K562 (cell line): ENCODE measurements at regions not wholly inside any gene's neighbourhood (a gene's known extent, or its start where the extent isn't known, plus 50 kb on each side); places are given as distances from the start of the nearest gene placed in this dataset.

Source experiments
- ATAC-seq: fragments of 200-7000 bp; cut with Tn5 transposase; 3 replicates; pipeline ENCODE4 v1.9.1; 2020; ENCODE audit warnings: moderate library complexity
- BruUV-seq: library from RNA; stranded (reverse); fragments of 400-500 nt; replicated peaks from 2 replicates; lab custom pipeline; 2021; lab: Mats Ljungman, UMichigan
- CTCF ChIA-PET: fragments of 300-600 bp; formaldehyde crosslinking; extraction: SDS; loops from one replicate; lab custom pipeline; 2021; ENCODE audit warnings: low intra/inter-chr PET ratio; lab: Yijun Ruan, JAX
- POLR2A ChIA-PET: fragments of 300-600, 350-650 bp; sonication (Branson Sonifier 250); formaldehyde crosslinking; extraction: SDS; loops from one replicate; lab custom pipeline; 2021; ENCODE audit warnings: antibody characterized with exemption, inconsistent platforms; lab: Yijun Ruan, JAX
- DNase-seq, 4 experiments: peaks; one replicate each; pipeline versions ENCODE4 v3.0.0 to v3.0.0-alpha.2; 2011 to 2018; ENCODE audit warnings: low spot score in 3 of 4, mixed read lengths in 3 of 4; ENCODE audit errors: extremely low read depth in 1 of 4
- FAIRE-seq: peaks from 2 replicates; lab custom pipeline; 2011; peaks lifted over from hg19 to GRCh38; lab: Jason Lieb, UNC
- H2AFZ ChIP-seq: 2 replicates; pipeline ENCODE4 v1.6.0; 2011; ENCODE audit warnings: low read depth, low read length, control low read depth, inconsistent platforms
- H3K27ac ChIP-seq: fragments of 200-600 bp; 3 replicates; pipeline ENCODE4 v1.8.0; 2011; ENCODE audit warnings: low read depth, mild to moderate bottlenecking, control low read depth, inconsistent platforms, low read length, moderate library complexity, mixed read lengths; ENCODE audit errors: extremely low read depth
- H3K27me3 ChIP-seq, 2 experiments: fragments of 300-600 bp in 1 of 2; 2 replicates in 1 of 2; 3 replicates in 1 of 2; pipeline versions ENCODE4 v1.6.0 to v1.8.0; 2011; ENCODE audit warnings: inconsistent platforms in 2 of 2, low read length in 2 of 2, mild to moderate bottlenecking in 1 of 2, mixed read lengths in 1 of 2, moderate library complexity in 1 of 2; ENCODE audit not compliant: control insufficient read depth in 2 of 2, insufficient read depth in 2 of 2
- H3K36me3 ChIP-seq: fragments of 300-600 bp; 3 replicates; pipeline ENCODE4 v1.8.0; 2011; ENCODE audit warnings: mild to moderate bottlenecking, low read length, inconsistent platforms; ENCODE audit not compliant: control insufficient read depth, insufficient read depth
- H3K4me1 ChIP-seq, 2 experiments: fragments of 200-600 bp in 1 of 2; replicated peaks in 1 of 2; 2 replicates in 1 of 2; 3 replicates in 1 of 2; pipeline versions ENCODE4 v1.5.1 to v1.8.0; 2011; ENCODE audit warnings: inconsistent platforms in 2 of 2, low read length in 2 of 2, mild to moderate bottlenecking in 1 of 2, mixed read lengths in 1 of 2, moderate library complexity in 1 of 2; ENCODE audit not compliant: control insufficient read depth in 2 of 2, insufficient read depth in 2 of 2
- H3K4me2 ChIP-seq: 2 replicates; pipeline ENCODE4 v1.6.1; 2011; ENCODE audit warnings: low read length, control low read depth, inconsistent platforms, mixed read lengths; ENCODE audit not compliant: insufficient read depth
- H3K4me3 ChIP-seq: fragments of 200-600 bp; sonication (generic), shearing (Covaris generic); 2 replicates; pipeline ENCODE4 v1.5.1; 2016; ENCODE audit warnings: control low read depth, inconsistent platforms
- H3K79me2 ChIP-seq: fragments of 200-600 bp; 3 replicates; pipeline ENCODE4 v1.8.0; 2011; ENCODE audit warnings: low read length, inconsistent platforms; ENCODE audit not compliant: control insufficient read depth, insufficient read depth
- H3K9ac ChIP-seq, 2 experiments: 2 replicates each; pipeline versions ENCODE4 v1.6.0 to v1.6.1; 2011; ENCODE audit warnings: low read depth in 2 of 2, low read length in 2 of 2, control low read depth in 1 of 2, inconsistent platforms in 1 of 2, mild to moderate bottlenecking in 1 of 2, mixed read lengths in 1 of 2; ENCODE audit not compliant: insufficient read depth in 1 of 2
- H3K9me1 ChIP-seq: one replicate; pipeline ENCODE4 v1.6.0; 2011; ENCODE audit warnings: inconsistent platforms, mild to moderate bottlenecking, low read length, moderate library complexity; ENCODE audit not compliant: control insufficient read depth, insufficient read depth
- H3K9me3 ChIP-seq: replicated peaks from 2 replicates; pipeline ENCODE4 v1.5.1; 2011; ENCODE audit warnings: low read depth, low read length, inconsistent platforms; ENCODE audit not compliant: control insufficient read depth, insufficient read depth
- H4K20me1 ChIP-seq: replicated peaks from 2 replicates; pipeline ENCODE4 v1.6.1; 2011; ENCODE audit warnings: low read length, inconsistent platforms, mixed read lengths; ENCODE audit not compliant: control insufficient read depth, insufficient read depth
- FUS ChIP-seq: fragments of 200-400 bp; formaldehyde crosslinking; optimal IDR thresholded peaks from 2 replicates; pipeline ENCODE3; 2017; ENCODE audit warnings: low read depth, low read length
- PRPF4 ChIP-seq: fragments of 200-400 bp; formaldehyde crosslinking; IDR thresholded peaks from one replicate; pipeline ENCODE4 v1.6.1; 2017; ENCODE audit warnings: low read length, low read depth, mild to moderate bottlenecking; ENCODE audit not compliant: insufficient read depth, poor library complexity, severe bottlenecking
- SPI1 ChIP-seq: IDR thresholded peaks from 2 replicates; pipeline ENCODE4 v1.6.1; 2011; ENCODE audit warnings: low read depth, low read length, control low read depth, borderline replicate concordance
- ZNF551 ChIP-seq: fragments of 250-450 bp; sonication (Bioruptor Pico); IDR thresholded peaks from 2 replicates; pipeline ENCODE4 v1.5.0; 2021; ENCODE audit warnings: mild to moderate bottlenecking, moderate library complexity
- ZNF584 ChIP-seq: fragments of 200-800 bp; sonication (Bioruptor generic); IDR thresholded peaks from 2 replicates; pipeline ENCODE4 v1.6.1; 2016; ENCODE audit warnings: low read depth, mild to moderate bottlenecking, missing genetic modification characterization, missing compliant biosample characterization
- ZNF785 ChIP-seq: fragments of 250-450 bp; sonication (Bioruptor Pico); IDR thresholded peaks from 2 replicates; pipeline ENCODE4 v1.4.0; 2020; ENCODE audit warnings: mild to moderate bottlenecking
- in situ Hi-C: fragments of 300-500 bp; cut with MboI; formaldehyde crosslinking; loops from 4 replicates; pipeline ENCODE4 v1.15.0; 2018; ENCODE audit warnings: inconsistent platforms, mixed read lengths
- intact Hi-C: fragments of 100-400 bp; cut with micrococcal nuclease; formaldehyde crosslinking; loops from 2 replicates; pipeline ENCODE4 v1.14.2; 2022
- TF ChIP-seq, protein P1 (sequence below): fragments of 250-450 bp; sonication (Bioruptor Pico); IDR thresholded peaks from 2 replicates; pipeline ENCODE4 v1.4.0; 2020; ENCODE audit warnings: mild to moderate bottlenecking, moderate library complexity, borderline replicate concordance
- TF ChIP-seq, protein P2 (sequence below): fragments of 450-650 bp; IDR thresholded peaks from 2 replicates; pipeline ENCODE4 v1.6.1; 2016; ENCODE audit warnings: antibody characterized with exemption
- TF ChIP-seq, protein P3 (sequence below): sonication (generic); formaldehyde crosslinking; IDR thresholded peaks from 2 replicates; pipeline ENCODE4 v1.8.0; 2022; ENCODE audit warnings: mild to moderate bottlenecking, missing genetic modification reagents
- TF ChIP-seq, protein P4 (sequence below): IDR thresholded peaks from 2 replicates; pipeline ENCODE4 v1.6.1; 2011; ENCODE audit warnings: borderline replicate concordance, low read depth, mild to moderate bottlenecking, moderate library complexity, low read length; ENCODE audit not compliant: insufficient read depth, poor library complexity, severe bottlenecking

DNA sequence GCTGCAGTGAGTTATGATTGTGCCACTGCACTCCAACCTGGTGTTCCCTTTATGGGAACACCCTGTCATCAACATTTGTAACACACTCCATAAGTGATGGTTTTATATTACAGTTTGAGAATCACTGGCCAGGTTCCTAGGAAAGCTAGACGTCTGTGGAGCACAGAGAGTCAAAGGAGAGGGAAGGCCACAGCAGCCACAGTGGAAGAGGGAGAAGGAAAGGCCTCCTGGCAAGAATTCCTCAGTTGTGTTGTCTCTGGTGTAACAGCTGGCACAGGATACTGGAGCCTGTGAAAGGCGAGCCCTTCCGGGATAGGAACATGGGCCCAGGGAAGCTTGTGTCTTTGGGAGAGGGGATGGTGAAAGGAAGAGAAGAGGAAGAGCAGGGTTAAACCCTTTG lies 360.5 kb upstream of the PIK3C3 start (continued):
- TF ChIP-seq, protein P1, sequence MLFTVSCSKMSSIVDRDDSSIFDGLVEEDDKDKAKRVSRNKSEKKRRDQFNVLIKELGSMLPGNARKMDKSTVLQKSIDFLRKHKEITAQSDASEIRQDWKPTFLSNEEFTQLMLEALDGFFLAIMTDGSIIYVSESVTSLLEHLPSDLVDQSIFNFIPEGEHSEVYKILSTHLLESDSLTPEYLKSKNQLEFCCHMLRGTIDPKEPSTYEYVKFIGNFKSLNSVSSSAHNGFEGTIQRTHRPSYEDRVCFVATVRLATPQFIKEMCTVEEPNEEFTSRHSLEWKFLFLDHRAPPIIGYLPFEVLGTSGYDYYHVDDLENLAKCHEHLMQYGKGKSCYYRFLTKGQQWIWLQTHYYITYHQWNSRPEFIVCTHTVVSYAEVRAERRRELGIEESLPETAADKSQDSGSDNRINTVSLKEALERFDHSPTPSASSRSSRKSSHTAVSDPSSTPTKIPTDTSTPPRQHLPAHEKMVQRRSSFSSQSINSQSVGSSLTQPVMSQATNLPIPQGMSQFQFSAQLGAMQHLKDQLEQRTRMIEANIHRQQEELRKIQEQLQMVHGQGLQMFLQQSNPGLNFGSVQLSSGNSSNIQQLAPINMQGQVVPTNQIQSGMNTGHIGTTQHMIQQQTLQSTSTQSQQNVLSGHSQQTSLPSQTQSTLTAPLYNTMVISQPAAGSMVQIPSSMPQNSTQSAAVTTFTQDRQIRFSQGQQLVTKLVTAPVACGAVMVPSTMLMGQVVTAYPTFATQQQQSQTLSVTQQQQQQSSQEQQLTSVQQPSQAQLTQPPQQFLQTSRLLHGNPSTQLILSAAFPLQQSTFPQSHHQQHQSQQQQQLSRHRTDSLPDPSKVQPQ (CRISPR knock-in tag): no peak
- TF ChIP-seq, all 486 proteins: peak for 0

DNA sequence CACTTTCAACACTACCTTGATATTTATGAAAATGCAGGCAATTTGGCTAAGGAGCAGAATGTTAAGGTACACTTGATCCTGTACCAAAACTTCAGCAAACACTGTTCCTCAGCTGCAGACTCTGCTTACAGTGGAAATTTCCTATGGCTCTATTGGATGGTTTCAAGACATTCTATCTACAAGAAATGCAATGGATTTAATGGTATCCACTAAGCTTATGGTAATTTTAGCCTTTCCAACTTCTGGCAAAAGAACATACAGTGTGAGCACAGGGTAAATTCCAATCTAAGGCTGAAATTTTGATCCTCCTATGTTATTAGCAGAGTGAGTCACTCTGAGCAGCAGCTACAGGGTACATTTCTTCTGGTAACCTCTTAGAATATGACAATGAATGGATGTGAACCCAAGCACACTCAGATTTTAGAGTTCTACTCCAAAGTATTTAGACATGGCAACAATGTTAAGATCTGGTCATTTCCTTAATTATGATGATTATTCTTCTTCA lies 361.8 kb upstream of the PIK3C3 start:
- no peak for FAIRE-seq
- BruUV-seq: no TSS peak
- TF ChIP-seq, protein P2, sequence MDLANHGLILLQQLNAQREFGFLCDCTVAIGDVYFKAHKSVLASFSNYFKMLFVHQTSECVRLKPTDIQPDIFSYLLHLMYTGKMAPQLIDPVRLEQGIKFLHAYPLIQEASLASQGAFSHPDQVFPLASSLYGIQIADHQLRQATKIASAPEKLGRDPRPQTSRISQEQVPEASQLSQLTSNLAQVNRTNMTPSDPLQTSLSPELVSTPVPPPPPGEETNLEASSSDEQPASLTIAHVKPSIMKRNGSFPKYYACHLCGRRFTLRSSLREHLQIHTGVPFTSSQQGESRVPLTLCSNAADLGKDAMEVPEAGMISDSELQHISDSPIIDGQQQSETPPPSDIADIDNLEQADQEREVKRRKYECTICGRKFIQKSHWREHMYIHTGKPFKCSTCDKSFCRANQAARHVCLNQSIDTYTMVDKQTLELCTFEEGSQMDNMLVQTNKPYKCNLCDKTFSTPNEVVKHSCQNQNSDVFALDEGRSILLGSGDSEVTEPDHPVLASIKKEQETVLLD: no peak
- TF ChIP-seq SPI1 (no peak), ZNF584 (no peak), ZNF785 (CRISPR knock-in tag) (no peak), FUS (no peak), PRPF4 (no peak), ZNF551 (no peak)
- TF ChIP-seq, protein P3, sequence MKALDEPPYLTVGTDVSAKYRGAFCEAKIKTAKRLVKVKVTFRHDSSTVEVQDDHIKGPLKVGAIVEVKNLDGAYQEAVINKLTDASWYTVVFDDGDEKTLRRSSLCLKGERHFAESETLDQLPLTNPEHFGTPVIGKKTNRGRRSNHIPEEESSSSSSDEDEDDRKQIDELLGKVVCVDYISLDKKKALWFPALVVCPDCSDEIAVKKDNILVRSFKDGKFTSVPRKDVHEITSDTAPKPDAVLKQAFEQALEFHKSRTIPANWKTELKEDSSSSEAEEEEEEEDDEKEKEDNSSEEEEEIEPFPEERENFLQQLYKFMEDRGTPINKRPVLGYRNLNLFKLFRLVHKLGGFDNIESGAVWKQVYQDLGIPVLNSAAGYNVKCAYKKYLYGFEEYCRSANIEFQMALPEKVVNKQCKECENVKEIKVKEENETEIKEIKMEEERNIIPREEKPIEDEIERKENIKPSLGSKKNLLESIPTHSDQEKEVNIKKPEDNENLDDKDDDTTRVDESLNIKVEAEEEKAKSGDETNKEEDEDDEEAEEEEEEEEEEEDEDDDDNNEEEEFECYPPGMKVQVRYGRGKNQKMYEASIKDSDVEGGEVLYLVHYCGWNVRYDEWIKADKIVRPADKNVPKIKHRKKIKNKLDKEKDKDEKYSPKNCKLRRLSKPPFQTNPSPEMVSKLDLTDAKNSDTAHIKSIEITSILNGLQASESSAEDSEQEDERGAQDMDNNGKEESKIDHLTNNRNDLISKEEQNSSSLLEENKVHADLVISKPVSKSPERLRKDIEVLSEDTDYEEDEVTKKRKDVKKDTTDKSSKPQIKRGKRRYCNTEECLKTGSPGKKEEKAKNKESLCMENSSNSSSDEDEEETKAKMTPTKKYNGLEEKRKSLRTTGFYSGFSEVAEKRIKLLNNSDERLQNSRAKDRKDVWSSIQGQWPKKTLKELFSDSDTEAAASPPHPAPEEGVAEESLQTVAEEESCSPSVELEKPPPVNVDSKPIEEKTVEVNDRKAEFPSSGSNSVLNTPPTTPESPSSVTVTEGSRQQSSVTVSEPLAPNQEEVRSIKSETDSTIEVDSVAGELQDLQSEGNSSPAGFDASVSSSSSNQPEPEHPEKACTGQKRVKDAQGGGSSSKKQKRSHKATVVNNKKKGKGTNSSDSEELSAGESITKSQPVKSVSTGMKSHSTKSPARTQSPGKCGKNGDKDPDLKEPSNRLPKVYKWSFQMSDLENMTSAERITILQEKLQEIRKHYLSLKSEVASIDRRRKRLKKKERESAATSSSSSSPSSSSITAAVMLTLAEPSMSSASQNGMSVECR: no peak
- TF ChIP-seq, protein P4, sequence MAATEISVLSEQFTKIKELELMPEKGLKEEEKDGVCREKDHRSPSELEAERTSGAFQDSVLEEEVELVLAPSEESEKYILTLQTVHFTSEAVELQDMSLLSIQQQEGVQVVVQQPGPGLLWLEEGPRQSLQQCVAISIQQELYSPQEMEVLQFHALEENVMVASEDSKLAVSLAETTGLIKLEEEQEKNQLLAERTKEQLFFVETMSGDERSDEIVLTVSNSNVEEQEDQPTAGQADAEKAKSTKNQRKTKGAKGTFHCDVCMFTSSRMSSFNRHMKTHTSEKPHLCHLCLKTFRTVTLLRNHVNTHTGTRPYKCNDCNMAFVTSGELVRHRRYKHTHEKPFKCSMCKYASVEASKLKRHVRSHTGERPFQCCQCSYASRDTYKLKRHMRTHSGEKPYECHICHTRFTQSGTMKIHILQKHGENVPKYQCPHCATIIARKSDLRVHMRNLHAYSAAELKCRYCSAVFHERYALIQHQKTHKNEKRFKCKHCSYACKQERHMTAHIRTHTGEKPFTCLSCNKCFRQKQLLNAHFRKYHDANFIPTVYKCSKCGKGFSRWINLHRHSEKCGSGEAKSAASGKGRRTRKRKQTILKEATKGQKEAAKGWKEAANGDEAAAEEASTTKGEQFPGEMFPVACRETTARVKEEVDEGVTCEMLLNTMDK: no peak

More for the DNA sequence above, 361.8 kb upstream of the PIK3C3 start:
- ChIA-PET POLR2A (no interaction called here), CTCF (no interaction called here)
- Histone ChIP-seq H2AFZ (no peak overlapping the region), H3K9me1 (no peaks in the 10 kb centered on the region), H3K36me3 (no peaks in the 10 kb centered on the region), H3K4me2 (no peak overlapping the region), H3K27me3 (no peaks in the 10 kb centered on the region), H4K20me1 (no peaks in the 10 kb centered on the region), H3K9me3 (no peaks in the 10 kb centered on the region; the same call in 1 of the 2 replicates), H3K4me3 (no peak overlapping the region), H3K27ac (no peak overlapping the region), H3K79me2 (no peaks in the 10 kb centered on the region), H3K9ac (no peak overlapping the region), H3K4me1 (no peaks in the 10 kb centered on the region)
- intact Hi-C loops (no loop called here), in situ Hi-C loops (no loop called here)
- ATAC-seq: no peak
- DNase-seq: no peak
